HG02798 (cell line): ENCODE measurements at regions not wholly inside any gene's neighbourhood (a gene's known extent, or its start where the extent isn't known, plus 50 kb on each side); places are given as distances from the start of the nearest gene placed in this dataset.
"Not testable (repeated sequence)": the region's sequence is repeated elsewhere in the genome, so short reads cannot be mapped to it uniquely, and the experiment has no call there.

Source experiments
- ATAC-seq: cut with Tn5 transposase; IDR thresholded peaks from one replicate; pipeline ENCODE4 v1.9.1; 2021; ENCODE audit warnings: mild to moderate bottlenecking; ENCODE audit not compliant: unreplicated experiment, poor library complexity

GRCh38 chr4:42824278-42824977 is 68.1 kb upstream of the GRXCR1 start:
- no peak for ATAC-seq

DNA sequence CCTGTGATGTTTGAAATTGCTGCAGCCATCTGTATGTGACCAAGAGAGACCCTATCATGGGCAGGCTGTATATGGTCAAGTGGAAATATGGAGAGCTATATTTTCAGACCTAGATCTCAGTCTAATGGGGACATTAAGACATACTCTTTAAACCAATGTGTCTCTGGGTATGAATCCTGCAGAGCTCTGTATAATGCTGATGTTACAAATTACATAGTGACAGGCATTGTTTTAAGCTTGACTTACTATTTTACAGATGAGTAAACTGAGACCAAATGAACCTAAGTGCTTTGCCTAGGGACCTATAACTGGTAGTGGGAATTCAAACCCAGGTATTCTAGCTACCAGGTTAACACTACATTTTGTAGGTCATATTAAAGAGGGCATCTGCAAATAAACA is 71.3 kb upstream of the GRXCR1 start:
- no peak for ATAC-seq

DNA sequence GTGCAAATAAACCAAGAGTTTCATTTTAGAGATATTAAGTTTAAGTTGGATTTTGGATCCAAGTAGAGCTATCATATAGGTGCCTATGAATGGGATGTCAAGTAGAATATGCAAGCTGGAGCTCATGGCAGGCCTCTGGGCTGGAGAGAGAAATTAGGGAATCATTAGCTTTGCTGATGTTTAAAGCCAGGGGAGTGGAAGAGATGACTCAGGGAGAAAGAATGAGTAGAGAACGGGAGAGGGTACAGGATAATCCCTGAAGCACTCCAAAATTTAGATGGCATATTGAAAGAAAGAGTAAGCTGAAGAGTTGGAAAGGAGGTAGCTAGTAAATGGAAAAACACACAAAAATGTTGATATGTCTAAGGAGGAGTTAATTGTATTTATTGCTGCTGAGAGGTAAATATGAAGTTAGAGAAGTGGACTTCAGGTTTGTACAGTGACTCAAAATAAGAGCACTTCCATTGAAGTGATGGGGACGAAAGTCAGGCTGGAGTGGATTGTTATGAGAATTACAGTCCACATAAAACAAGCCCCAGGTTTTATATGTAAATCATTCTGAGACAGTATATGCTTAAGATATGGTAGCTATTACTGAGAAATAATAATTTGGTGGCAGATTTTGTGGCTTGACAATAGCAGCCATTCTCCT is 72.5 kb upstream of the GRXCR1 start:
- no peak for ATAC-seq

- no peak for ATAC-seq
Measured at GRCh38 chr4:42817913-42818312, 74.6 kb upstream of the GRXCR1 start.

GRCh38 chr4:42816880-42817400 is 75.6 kb upstream of the GRXCR1 start:
- peak; percentile 2 for ATAC-seq

DNA sequence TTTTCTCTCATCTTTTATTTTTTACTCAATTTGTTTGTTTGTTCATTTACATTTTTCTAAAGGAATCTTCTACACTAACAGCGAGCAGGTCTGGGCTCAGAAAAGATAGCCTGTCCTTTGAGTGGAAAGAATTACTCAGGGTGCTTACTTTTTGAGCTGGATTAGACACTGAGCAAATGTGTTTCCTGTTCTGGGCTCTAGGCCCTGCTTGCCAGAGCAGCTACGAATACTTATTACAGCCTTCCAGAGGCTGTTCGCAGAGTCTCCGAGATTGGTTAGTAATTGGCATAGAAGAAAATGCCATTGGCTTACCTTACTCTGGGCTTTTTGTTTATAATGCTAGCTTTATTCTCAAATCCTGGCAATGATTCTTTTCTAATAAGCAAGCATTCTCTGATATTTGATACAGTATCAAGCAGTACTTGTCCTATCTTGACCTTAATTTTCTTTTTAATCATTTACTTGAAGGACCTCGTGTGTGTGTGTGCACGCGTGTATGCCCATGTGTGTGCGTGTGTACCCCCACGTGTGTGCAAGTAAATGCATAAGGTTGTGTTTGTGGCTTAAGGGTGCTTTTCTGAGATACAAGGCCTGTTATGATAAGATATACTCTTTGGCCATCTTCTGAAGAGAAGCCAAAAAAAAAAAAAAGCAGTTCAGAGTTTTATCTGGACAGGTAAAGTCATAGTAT is 76.2 kb upstream of the GRXCR1 start:
- no peak for ATAC-seq

DNA sequence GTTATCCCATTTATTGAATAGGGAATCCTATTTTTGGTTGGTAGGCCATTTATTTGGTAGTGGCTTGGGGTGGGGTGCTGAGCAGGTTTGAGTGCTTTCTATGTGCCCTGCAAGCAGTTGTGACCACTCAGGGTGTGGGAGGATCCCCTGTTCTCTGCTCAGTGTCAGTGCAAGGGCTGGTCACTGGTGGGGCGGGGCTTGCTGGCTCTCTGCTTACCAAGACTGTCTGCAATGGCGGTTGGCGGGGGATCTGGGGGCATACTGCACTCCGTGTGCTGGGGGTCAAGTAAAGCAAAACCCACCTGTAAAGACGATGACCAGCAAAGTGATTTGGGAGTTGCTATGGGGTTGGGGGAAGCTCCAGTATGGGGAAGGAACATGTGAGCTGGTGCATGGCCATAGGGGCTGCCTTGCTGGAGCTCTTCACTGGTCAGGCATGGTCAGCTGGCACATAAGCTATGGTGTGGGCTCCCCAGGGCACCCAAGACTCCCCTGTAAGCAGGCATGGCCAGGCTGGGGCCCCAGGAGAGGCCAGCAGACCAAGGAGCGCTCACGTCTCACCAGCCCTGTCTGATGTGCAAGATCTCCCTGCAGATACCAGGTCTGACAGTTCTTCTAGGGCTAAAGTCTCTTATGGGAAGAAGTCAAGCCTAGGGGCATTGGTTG is 83.0 kb upstream of the GRXCR1 start:
- no peak for ATAC-seq

- ATAC-seq: no peak
Measured at GRCh38 chr4:42806303-42806835, 86.1 kb upstream of the GRXCR1 start.

GRCh38 chr4:42789041-42789567 is 103.4 kb upstream of the GRXCR1 start:
- no peak for ATAC-seq

- no peak for ATAC-seq
Measured at GRCh38 chr4:42787079-42787463, 105.4 kb upstream of the GRXCR1 start.

DNA sequence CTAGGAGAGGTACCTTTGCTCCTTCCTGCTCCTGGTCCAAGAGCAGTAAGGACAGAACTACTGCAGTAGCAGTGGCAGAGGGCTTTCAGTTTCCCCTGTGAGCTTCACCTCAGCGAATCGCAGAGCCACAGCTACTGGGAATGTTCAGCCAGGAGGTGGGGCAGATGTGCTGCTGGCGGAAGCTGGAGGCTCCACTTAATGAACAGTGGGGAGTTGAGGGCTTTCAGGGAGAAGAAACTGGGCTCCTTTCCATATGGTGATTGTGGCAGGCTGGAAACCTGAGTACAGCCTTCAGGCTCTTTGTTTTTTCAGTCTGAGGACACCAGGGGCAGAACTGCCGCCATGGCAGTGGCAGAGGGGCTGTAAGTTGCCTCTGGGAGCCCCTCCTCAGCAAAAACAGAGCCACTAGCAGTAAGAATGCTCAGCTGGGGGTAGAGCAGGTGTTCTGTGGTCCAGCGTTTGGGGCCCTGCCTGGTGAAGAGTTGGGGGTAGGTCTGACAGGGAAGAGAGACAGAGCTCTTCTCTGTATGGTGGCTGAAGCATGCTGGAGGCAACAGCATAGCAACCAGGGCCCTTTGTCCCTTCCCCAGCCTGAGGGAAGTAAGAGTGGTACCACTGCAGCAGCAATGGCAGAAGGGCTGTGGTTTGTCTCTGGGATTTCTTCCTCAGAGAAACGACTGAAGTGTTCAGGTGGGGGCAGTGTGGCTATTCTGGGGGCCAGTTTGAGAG is 106.0 kb upstream of the GRXCR1 start:
- no peak for ATAC-seq

GRCh38 chr4:42785817-42786216 is 106.7 kb upstream of the GRXCR1 start:
- no peak for ATAC-seq

GRCh38 chr4:42781315-42781714 is 111.2 kb upstream of the GRXCR1 start:
- no peak for ATAC-seq

- ATAC-seq: no peak
Measured at GRCh38 chr4:42778349-42778748, 114.2 kb upstream of the GRXCR1 start.

GRCh38 chr4:42768125-42768748 is 111.3 kb upstream of the ATP8A1 start:
- ATAC-seq: no peak

GRCh38 chr4:42767669-42768068 is 110.8 kb upstream of the ATP8A1 start:
- no peak for ATAC-seq

- ATAC-seq: no peak
Measured at GRCh38 chr4:42761804-42762203, 104.9 kb upstream of the ATP8A1 start.

- not testable (repeated sequence) for ATAC-seq
Measured at GRCh38 chr4:42754965-42755364, 98.1 kb upstream of the ATP8A1 start.

GRCh38 chr4:42751587-42751986 is 94.7 kb upstream of the ATP8A1 start:
- no peak for ATAC-seq
